GM12892 (cell line): ENCODE measurements at regions not wholly inside any gene's neighbourhood (a gene's known extent, or its start where the extent isn't known, plus 50 kb on each side); places are given as distances from the start of the nearest gene placed in this dataset.

Experiments used
- POLR2A ChIP-seq: IDR thresholded peaks from 2 replicates; pipeline ENCODE4 v1.6.1; 2011; ENCODE audit warnings: low read depth, low read length, control low read depth
- POLR2AphosphoS5 ChIP-seq: IDR thresholded peaks from 2 replicates; pipeline ENCODE4 v1.6.1; 2011; ENCODE audit warnings: low read depth, low read length, control low read depth
- TAF1 ChIP-seq: IDR thresholded peaks from 2 replicates; pipeline ENCODE4 v1.6.1; 2011; ENCODE audit warnings: low read depth, mild to moderate bottlenecking, control low read depth, low read length, borderline replicate concordance

- TF ChIP-seq TAF1 (no peak), POLR2A (no peak), POLR2AphosphoS5 (no peak)
Observed at GRCh38 chr7:23966941-23967340, 256.9 kb downstream of the STK31 start.
